ENCODE measurements at regions not wholly inside any gene's neighbourhood (a gene's known extent, or its start where the extent isn't known, plus 50 kb on each side); places are given as distances from the start of the nearest gene placed in this dataset.
"Not testable (repeated sequence)": the region's sequence is repeated elsewhere in the genome, so short reads cannot be mapped to it uniquely, and the experiment has no call there.

GRCh38 chr11:81888391-81888790, 845.3 kb downstream of the FAM181B start:
- no peak for DNase-seq (ENCODE audit: low spot score)

DNA sequence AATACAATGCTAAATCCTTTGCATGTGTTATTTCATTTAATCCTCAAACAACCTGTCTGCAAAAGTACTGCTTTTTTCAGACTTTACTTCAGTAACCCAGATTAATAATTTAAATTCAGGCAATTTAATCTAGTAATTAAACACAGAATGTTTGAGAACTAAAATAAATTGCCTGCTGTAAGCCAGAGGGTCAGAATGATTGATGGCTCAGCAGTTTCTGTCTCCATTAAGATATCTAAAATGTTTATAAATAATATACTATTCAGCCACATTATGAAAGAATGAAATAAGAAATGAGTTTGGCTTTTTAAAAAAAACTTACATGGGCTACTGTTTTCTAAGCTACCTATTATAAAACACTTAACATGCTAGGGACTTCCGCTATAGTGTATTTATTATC, 846.0 kb downstream of the FAM181B start:
- no peak for DNase-seq (ENCODE audit: low spot score)

- DNase-seq (ENCODE audit: low spot score): no peak
Measured at GRCh38 chr11:81886406-81887075, 847.1 kb downstream of the FAM181B start.

- no peak for DNase-seq (ENCODE audit: low spot score)
Measured at GRCh38 chr11:81874635-81875034, 859.0 kb downstream of the FAM181B start.

DNA sequence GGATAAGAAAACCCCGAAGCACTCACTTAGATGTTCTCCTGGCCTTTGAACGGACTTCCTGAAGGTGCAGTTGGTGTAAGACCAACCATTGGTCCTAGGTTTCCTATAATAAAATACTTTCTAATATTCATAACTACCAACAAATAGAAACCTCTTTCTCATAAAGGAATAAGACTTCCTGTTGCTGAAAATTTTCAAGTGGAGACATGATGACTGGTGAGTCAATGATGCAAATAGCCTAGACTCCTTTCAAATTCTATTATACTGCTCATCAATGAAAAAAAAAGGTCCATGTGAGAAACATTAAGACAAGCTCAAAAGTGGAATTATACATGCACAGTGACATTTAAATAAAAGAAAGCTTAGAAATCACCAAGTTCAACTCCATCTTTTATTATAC, 862.8 kb downstream of the FAM181B start:
- DNase-seq (ENCODE audit: low spot score): no peak

DNA sequence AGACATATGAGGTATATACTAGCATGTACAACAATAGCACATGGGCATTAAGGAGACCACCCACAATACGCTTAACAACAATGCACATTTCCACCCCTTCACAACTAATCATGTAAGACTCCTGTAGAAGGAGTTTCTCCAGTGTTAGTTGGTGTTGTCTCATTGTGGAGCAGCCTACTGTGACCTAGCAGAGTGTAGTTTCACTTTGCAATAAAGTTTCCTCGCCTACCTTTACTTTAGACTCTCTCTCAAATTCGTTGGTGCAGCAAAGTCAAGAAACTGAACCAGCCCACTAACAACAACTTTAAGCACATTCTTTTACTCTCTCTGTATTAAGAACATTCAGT, 863.6 kb downstream of the FAM181B start:
- no peak for DNase-seq (ENCODE audit: low spot score)

DNA sequence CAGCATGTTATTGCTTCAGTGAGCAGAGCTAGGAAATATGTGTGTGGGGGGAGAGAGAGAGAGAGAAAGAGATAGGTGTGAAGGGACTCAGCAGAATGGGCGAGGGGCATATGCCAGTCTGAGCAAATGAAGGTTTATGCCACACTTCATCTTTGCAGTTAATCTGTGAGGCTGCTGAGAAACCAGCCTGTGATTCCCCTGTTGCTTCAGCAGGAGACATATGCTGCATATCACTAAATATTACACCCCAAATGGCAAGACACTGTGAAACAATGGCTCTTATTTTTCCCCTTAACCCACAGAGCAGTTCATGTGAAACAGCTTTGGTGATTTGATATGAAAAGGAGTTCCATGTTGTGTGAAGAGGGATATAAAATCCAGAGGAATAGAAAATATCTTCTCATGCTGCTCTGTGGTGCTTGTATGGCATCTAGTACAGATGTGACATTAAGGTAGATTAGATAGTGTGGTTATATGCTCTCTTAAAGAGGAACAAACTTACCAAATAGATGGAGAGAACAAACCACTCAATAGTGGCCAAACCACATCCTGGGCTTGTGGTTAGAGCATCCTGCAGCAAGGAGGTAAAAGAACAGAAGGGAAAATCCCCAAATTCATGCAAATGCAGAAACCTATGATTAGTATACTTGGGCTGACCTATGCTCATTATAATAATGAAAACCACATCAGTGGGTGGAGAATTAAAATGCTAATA, 864.2 kb downstream of the FAM181B start:
- no peak for DNase-seq (ENCODE audit: low spot score)

- no peak for DNase-seq (ENCODE audit: low spot score)
Measured at GRCh38 chr11:81866896-81867295, 866.8 kb downstream of the FAM181B start.

DNA sequence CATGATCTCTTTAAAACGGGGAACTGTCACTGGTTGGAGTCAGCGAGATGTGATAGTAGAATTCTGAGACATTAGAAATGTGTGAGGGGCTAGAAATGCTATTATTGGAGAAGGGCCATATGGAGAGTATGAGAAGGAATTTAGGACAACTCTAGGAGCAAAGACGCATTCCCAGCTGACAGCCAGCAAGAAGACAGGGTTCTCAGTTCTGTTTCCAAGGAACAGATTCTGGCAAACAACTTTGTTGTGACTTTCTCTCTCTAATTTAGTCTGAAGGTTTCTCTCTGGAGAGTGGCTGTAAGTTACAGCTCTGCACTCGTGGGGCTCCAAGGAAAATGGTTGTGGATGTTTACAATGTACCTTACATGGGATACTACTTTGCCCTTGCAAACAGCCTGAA, 876.3 kb downstream of the FAM181B start:
- no peak for DNase-seq (ENCODE audit: low spot score)

- DNase-seq (ENCODE audit: low spot score): no peak
Measured at GRCh38 chr11:81853791-81854190, 879.9 kb downstream of the FAM181B start.

GRCh38 chr11:81852896-81853295, 880.8 kb downstream of the FAM181B start:
- DNase-seq (ENCODE audit: low spot score): no peak

GRCh38 chr11:81840380-81840779, 893.3 kb downstream of the FAM181B start:
- peak; percentile 5 for DNase-seq (ENCODE audit: low spot score)

DNA sequence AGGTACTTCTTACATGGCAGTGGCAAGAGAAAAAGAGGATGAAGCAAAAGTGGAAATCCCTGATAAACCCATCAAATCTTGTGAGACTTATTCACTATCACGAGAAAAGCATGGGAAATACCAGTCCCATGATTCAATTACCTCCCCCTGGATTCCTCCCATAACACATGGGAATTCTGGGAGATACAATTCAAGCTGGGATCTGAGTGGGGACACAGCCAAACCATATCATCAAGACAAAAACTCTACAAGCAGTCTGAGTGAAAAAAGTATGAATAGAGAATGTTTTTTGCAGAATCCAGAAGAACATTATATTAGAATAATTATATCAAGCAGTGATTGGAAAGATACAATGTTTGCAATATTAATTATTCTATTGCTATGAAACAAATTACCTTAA, 893.7 kb downstream of the FAM181B start:
- DNase-seq (ENCODE audit: low spot score): no peak

DNA sequence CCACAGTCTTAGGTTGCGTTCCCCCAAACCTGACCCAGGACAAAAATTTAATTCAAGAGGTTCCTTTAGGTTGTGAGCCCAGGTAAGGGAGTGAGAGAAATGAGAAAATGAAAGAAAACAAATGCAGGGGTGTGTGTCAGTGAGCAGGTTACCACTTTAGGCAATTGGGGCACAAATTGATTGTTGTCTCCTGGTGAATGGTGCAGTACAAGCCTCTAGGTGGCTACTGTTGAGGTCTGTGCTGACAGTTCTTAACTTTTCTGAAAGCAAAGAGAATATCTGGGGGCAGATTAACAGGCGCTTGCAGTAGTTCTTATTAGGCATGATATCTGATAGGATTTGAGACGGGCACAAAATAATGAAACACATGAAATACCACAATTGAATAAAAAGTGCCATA, 894.6 kb downstream of the FAM181B start:
- DNase-seq (ENCODE audit: low spot score): no peak

GRCh38 chr11:81829976-81830375, 903.7 kb downstream of the FAM181B start:
- no peak for DNase-seq (ENCODE audit: low spot score)

DNA sequence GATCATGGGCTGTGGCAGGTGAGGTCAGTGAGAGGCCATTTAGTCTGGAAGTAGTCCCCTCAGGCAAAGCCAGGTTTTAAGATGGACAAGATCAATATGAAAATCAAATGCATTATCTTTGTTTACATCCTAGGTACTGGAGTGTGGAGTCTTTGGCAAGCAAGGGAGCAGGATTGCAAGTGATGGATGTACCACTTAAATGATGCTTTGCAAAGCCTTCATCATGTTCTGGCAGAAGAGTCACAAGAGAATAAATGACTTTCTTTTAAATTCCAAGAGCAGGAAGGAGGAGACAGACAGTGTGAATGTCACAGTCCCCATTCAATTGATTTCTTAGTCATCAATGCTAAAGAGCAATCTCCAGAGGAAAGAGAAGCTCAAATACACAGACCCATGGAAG, 908.3 kb downstream of the FAM181B start:
- DNase-seq (ENCODE audit: low spot score): no peak

GRCh38 chr11:81819462-81819861, 914.2 kb downstream of the FAM181B start:
- DNase-seq (ENCODE audit: low spot score): no peak

- DNase-seq (ENCODE audit: low spot score): no peak
Measured at GRCh38 chr11:81804858-81805257, 928.8 kb downstream of the FAM181B start.

- DNase-seq (ENCODE audit: low spot score): no peak
Measured at GRCh38 chr11:81802591-81802990, 931.1 kb downstream of the FAM181B start.

DNA sequence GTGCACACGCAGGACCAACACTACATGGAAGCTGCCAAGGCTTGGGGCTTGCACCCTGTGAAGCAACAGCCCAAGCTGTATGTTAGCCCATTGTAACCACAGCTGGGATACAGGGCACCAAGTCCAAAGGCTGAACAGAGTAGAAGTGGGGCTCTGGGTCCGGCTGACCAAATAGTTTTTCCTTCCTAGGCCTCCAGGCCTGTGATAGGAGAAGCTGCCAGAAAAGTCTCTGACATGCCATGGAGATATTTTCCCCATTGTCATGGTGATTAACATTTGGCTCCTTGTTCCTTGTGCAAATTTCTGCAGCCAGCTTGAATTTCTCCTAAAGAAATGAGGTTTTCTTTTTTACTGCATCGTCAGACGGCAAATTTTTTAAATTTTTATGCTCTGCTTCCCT, 941.2 kb downstream of the FAM181B start:
- DNase-seq (ENCODE audit: low spot score): no peak

GRCh38 chr11:81787584-81788049, 946.0 kb downstream of the FAM181B start:
- DNase-seq (ENCODE audit: low spot score): peak; percentile 0

DNA sequence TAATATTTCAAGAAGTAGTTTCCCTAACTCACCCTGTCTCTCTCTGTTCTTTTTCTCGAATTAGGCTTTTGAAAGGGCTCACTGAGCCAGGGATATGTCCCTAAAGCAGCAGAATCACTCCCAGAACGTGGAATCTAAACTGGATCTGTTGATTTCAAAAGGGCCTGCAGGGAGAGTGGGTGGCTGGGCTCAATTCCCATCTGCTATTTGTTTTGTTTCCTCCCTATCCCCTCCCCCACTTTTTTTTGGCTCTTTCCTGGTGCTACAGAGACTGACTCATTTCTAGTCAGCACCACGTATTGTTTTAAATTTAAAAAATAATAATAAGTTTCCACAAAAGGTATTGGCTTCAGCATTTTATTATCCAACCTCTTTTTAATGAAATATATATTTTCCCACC, 961.5 kb downstream of the FAM181B start:
- peak; percentile 5 for DNase-seq (ENCODE audit: low spot score)

GRCh38 chr11:81769906-81770305, 963.8 kb downstream of the FAM181B start:
- not testable (repeated sequence) for DNase-seq (ENCODE audit: low spot score)
